ENCODE measurements at regions not wholly inside any gene's neighbourhood (a gene's known extent, or its start where the extent isn't known, plus 50 kb on each side); places are given as distances from the start of the nearest gene placed in this dataset.
"Not testable (repeated sequence)": the region's sequence is repeated elsewhere in the genome, so short reads cannot be mapped to it uniquely, and the experiment has no call there.

- Histone ChIP-seq H3K27ac (no peak overlapping the region), H3K4me1 (ENCODE audit: insufficient read depth) (no peaks in the 10 kb centered on the region), H3K27me3 (no peaks in the 10 kb centered on the region), H3K36me3 (no peaks in the 10 kb centered on the region), H3K4me3 (no peak overlapping the region), H3K9me3 (no peaks in the 10 kb centered on the region)
- no peak for DNase-seq
- TF ChIP-seq CTCF (IDR thresholded peaks at IDR 0.05) (no peak), POLR2A (IDR thresholded peaks at IDR 0.05) (no peak), EP300 (IDR thresholded peaks at IDR 0.05) (no peak)
- 77 to 87% (median 80%) methylated on average over 26 of the region's 26 CpGs for WGBS, 3 donors
- intact Hi-C loops (cut with DNase I): no loop called here
Observed at GRCh38 chr9:61666849-61667371, 477.1 kb downstream of the SPATA31A7 start.

- Histone ChIP-seq H3K9me3 (no peaks in the 10 kb centered on the region), H3K4me1 (ENCODE audit: insufficient read depth) (no peaks in the 10 kb centered on the region), H3K4me3 (no peak overlapping the region), H3K27me3 (no peaks in the 10 kb centered on the region), H3K27ac (no peak overlapping the region), H3K36me3 (no peaks in the 10 kb centered on the region)
- 84 to 88% (median 86%) methylated on average over 34 to 37 of the region's 37 CpGs for WGBS, 3 donors
- intact Hi-C loops (cut with DNase I): no loop called here
- TF ChIP-seq POLR2A (IDR thresholded peaks at IDR 0.05) (no peak), CTCF (IDR thresholded peaks at IDR 0.05) (no peak), EP300 (IDR thresholded peaks at IDR 0.05) (no peak)
- no peak for DNase-seq
Observed at GRCh38 chr9:61667559-61668121, 477.8 kb downstream of the SPATA31A7 start.

- H3K4me1 ChIP-seq (ENCODE audit: insufficient read depth); H3K36me3 ChIP-seq; intact Hi-C loops (cut with DNase I); H3K4me3 ChIP-seq; H3K9me3 ChIP-seq; H3K27ac ChIP-seq; DNase-seq; H3K27me3 ChIP-seq: not testable (repeated sequence)
- WGBS, 3 donors: 73 to 78% (median 75%) methylated on average over 18 of the region's 18 CpGs
Observed at GRCh38 chr9:61668201-61668600, 478.4 kb downstream of the SPATA31A7 start.

GRCh38 chr9:61668846-61669245 lies 479.0 kb downstream of the SPATA31A7 start:
- no peak for DNase-seq
- Histone ChIP-seq H3K27ac (no peak overlapping the region), H3K4me1 (ENCODE audit: insufficient read depth) (no peaks in the 10 kb centered on the region), H3K9me3 (no peaks in the 10 kb centered on the region), H3K36me3 (no peaks in the 10 kb centered on the region), H3K27me3 (no peaks in the 10 kb centered on the region), H3K4me3 (no peak overlapping the region)
- intact Hi-C loops (cut with DNase I): no loop called here
- 75 to 81% (median 75%) methylated on average over 14 of the region's 14 CpGs for WGBS, 3 donors
- TF ChIP-seq POLR2A (IDR thresholded peaks at IDR 0.05): no peak
- TF ChIP-seq EP300 (IDR thresholded peaks at IDR 0.05): no peak
- no peak for TF ChIP-seq CTCF (IDR thresholded peaks at IDR 0.05)

- H3K36me3 ChIP-seq: no peaks in the 10 kb centered on the region
- intact Hi-C loops (cut with DNase I): no loop called here
- no peak overlapping the region for H3K4me3 ChIP-seq
- no peaks in the 10 kb centered on the region for H3K4me1 ChIP-seq (ENCODE audit: insufficient read depth)
- no peak overlapping the region for H3K27ac ChIP-seq
- DNase-seq: no peak
- H3K9me3 ChIP-seq: no peaks in the 10 kb centered on the region
- H3K27me3 ChIP-seq: no peaks in the 10 kb centered on the region
- WGBS, 3 donors: 71 to 77% (median 76%) methylated on average over 16 of the region's 16 CpGs
- TF ChIP-seq EP300 (IDR thresholded peaks at IDR 0.05): no peak
- no peak for TF ChIP-seq CTCF (IDR thresholded peaks at IDR 0.05)
- TF ChIP-seq POLR2A (IDR thresholded peaks at IDR 0.05): no peak
Observed at GRCh38 chr9:61669352-61669751, 479.5 kb downstream of the SPATA31A7 start.

- H3K4me1 ChIP-seq (ENCODE audit: insufficient read depth); H3K36me3 ChIP-seq; H3K9me3 ChIP-seq; DNase-seq; H3K27me3 ChIP-seq; intact Hi-C loops (cut with DNase I); H3K27ac ChIP-seq; H3K4me3 ChIP-seq: not testable (repeated sequence)
- 73 to 82% (median 80%) methylated on average over 44 to 45 of the region's 45 CpGs for WGBS, 3 donors
Observed at GRCh38 chr9:61669831-61670505, 480.1 kb downstream of the SPATA31A7 start.

Data from ovary (tissue), 7 donors.